Stimulated activated CD4-positive, alpha-beta T cell treated with anti-CD3 and anti-CD28 coated beads, Interleukin-15, amount 100 ng/mL, for 48 hours (primary cell): ENCODE measurements at regions not wholly inside any gene's neighbourhood (a gene's known extent, or its start where the extent isn't known, plus 50 kb on each side); places are given as distances from the start of the nearest gene placed in this dataset.

ENCODE experiments used
- DNase-seq, 2 donors: peaks; one replicate each; pipeline ENCODE4 v3.0.0-alpha.2; 2020; ENCODE audit warnings: low read depth in 2 of 2

- no peak for DNase-seq
Measured at GRCh38 chr6:134457941-134458340, 140.0 kb upstream of the SGK1 start.

DNA sequence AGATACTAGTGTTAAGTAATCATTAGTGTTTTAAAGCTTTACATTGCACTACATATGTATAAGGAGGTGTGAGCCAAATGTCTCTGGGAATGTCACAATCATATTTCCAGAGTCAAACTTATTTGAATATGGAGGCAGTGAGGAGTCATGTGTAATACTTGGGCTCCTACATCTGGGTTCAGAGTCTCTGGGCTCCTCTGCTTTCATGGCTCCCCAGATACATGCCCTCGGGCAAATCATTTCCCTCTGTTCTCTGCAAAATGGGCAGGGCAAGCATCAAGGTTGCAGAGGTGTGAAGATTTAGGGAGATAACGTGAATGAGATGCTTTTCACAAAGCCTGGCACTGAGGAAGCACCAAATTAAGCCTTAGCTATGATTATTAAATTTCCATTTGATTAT lies 138.3 kb upstream of the SGK1 start:
- DNase-seq: no peak

DNA sequence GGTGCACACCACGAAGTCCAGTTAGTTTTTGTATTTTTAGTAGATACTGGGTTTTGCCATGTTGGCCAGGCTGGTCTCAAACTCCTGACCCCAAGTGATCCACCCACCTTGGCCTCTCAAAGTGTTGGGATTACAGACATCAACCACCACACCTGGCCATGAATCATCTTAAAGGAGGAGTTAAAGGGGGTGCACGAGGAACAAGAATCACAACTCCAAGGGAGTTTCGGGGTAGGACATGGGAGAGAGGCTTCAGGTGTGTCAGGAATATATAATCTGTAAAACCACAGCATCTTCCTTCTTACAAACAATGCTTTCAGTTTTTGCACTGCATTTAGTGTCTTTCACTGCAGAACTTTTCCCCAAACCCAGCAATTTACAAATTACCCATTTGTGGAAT lies 137.4 kb upstream of the SGK1 start:
- DNase-seq: no peak

- no peak for DNase-seq
Measured at GRCh38 chr6:134454794-134455193, 136.9 kb upstream of the SGK1 start.

GRCh38 chr6:134453792-134454510 lies 136.0 kb upstream of the SGK1 start:
- DNase-seq: no peak

GRCh38 chr6:134452906-134453305 lies 135.0 kb upstream of the SGK1 start:
- DNase-seq: no peak

DNA sequence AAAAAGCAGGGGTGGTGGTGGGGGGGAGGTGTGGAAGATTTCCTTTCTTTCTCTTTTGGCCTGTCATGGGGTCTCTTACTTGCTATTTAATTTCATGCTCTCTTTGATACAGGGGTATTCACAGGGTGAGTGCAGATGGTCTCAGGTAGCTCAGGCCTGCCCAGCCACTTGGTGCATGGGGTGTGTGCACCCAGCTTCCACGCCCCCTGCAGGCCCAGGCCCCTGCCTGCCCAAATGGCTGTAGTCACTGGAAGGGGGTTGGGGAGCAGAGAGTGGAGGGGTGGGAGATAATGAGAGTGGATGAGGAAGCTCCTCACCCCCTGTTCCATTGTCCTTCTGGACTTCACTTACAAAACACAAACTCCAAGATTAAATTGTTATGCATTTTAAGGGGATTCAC lies 133.6 kb upstream of the SGK1 start:
- no peak for DNase-seq

DNA sequence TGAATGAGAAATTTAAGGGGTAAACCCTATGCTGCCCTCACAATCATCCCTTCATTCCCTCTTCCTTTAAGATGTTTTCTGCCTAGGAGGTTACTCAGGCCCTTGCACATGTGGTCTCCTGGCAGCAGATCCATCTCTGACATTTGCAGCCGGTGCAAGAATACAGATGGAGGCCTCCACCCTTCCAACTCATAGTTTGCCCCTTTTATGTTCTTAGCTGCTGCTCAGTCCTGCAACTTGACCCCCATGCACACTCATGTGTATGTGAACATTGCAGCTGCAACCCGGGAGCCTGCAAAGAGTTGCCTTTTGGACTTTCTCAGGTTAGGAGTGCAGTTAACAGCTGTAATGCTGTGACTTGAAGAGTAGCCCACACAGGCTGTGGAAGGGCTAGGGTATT lies 131.9 kb upstream of the SGK1 start:
- no peak for DNase-seq

- no peak for DNase-seq
Measured at GRCh38 chr6:134449004-134449403, 131.1 kb upstream of the SGK1 start.

GRCh38 chr6:134447883-134448387 lies 130.0 kb upstream of the SGK1 start:
- no peak for DNase-seq

- no peak for DNase-seq
Measured at GRCh38 chr6:134447423-134447822, 129.5 kb upstream of the SGK1 start.

DNA sequence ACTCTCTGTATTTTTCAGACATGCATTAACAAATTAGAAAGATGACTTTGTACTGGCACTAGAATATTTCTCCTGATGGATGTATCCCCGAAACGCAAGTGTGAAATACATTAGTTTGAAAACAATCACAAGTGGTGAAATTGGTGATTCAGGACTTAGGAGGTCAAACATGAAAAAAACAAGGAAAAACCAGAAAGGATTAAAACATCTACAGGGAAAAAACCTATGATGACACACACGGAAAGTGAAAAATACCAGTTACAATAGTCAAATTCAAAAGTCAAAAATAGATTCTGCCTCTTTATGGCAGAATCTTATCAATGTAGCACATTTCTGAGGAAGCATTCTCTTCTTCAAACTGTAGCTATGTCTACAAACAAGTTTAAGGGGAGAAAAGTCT lies 129.0 kb upstream of the SGK1 start:
- no peak for DNase-seq

GRCh38 chr6:134446218-134446848 lies 128.4 kb upstream of the SGK1 start:
- no peak for DNase-seq

DNA sequence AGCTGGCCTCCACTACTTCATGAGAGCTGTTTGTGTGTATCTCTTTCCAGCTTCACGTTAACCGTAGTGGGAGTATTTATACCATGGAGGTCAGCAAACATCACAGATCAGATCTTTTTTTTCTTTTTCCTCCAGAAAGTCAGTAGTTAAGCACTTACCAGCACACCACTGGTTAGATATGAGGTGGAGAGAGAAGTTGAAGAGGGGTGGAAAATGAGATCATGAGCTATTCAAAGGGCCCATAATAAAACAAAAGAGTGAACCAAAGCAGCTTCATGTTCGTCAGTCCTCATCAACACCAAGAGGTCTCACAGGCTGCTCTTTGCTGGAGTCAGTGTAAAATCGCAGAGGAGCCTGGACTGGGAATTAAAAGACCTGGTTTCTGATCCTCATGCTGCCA lies 125.1 kb upstream of the SGK1 start:
- no peak for DNase-seq

DNA sequence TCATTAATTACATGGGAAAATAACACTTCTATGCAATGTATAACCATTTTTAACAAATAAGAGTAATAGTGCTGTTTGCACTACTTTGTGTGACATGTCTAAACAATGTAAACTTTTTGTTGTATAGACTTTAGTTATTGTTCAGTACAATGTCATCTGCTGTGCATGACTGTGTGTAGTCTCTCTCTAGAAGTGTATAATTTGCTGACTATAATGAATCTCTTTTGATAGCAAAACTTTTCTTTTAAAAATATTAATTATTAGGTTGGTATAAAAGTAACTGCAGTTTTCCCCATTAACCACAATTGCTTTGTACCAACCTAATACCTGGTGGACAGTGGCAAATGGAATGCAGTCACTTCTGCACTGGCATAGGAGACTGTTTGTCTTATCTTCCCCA lies 124.2 kb upstream of the SGK1 start:
- no peak for DNase-seq

DNA sequence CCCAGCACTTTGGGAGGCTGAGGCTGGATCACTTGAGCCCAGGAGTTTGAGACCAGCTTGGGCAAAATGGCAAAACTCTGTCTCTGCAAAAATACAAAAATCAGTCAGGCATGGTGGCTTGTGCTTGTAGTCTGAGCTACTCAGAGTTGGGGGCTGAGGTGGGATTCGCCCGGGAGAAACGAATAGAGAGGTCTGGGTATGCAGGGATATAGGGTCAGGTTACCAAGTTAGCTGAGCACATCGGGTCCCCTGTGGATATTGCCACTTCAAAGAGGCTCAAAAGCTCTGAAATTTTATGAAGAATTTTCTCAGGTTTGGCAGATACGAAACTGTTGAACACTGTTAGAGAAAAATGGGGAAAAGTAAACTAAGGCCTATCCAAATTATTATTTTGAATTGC lies 120.9 kb upstream of the SGK1 start:
- DNase-seq: no peak

GRCh38 chr6:134437376-134437775 lies 119.5 kb upstream of the SGK1 start:
- peak in 1 of 2 donors; percentile 26 for DNase-seq

- no peak for DNase-seq
Measured at GRCh38 chr6:134436950-134437349, 119.0 kb upstream of the SGK1 start.

- DNase-seq: peak; percentile 63 to 66
Measured at GRCh38 chr6:134436281-134436815, 118.4 kb upstream of the SGK1 start.

GRCh38 chr6:134435814-134436280 lies 117.9 kb upstream of the SGK1 start:
- DNase-seq: no peak

DNA sequence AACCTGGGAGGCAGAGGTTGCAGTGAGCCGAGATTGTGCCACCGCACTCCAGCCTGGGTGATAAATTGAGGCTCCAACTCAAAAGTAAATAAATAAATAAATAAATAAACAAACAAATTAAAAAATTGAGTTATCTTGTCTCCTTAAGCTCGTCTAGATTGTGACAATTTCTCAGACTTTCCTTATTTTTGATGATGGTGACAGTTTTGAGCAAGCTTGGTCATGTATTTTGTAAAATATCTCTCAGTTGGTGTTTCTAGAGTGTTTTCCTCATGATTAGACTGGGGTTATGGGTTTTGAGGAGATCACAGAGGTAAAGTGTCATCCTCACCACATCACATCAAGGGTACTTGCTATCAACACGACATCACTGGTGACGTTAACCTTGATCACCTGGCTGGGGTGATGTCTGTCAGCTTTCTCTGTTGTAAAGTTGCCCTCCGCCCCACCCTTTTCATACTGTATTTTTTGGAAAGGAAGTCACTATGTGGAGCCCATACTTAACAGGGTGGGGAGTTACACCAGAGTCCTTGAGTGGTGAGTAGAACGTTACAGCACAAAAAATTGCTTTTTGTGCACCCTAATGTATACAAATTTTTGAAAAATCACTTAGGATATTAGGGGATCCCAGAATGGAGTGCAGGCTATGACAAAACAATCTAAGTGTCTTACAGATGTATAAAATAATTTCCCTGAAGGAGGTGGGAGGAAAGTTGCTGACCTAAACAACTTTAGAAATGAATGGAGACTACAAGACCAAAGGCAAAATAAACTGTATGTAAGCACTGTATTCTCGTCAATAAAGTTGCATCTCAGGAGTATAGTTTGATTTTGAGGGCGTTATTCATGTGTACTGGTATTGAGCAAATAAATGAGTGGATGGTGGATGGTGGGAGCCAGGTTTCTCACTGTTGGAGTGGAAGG lies 116.4 kb upstream of the SGK1 start:
- DNase-seq: no peak

DNA sequence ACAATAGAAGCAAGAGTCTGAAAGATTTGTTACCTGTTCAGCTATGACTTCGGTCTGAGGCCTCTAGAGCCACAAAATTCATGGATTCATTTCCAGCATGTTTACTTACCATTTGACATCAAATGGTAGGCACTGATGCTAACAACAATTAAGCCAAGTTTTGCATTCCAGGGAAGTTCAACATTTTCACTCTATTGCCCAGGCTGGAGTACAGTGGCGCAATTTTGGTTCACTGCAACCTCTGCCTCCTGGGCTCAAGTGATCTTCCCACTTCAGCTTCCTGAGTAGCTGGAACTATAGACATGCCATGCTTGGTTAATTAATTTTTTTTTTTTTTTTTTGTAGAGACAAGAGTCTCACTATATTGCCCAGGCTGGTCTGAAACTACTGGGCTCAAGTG lies 114.1 kb upstream of the SGK1 start:
- DNase-seq: no peak
